HEK293 (cell line): ENCODE measurements at regions not wholly inside any gene's neighbourhood (a gene's known extent, or its start where the extent isn't known, plus 50 kb on each side); places are given as distances from the start of the nearest gene placed in this dataset.

Experiments used
- CTCF ChIA-PET: fragments of 350-600 bp; formaldehyde crosslinking; extraction: SDS; loops from one replicate; lab custom pipeline; 2021; ENCODE audit warnings: antibody characterized with exemption; lab: Yijun Ruan, JAX
- POLR2A ChIA-PET: fragments of 300-600 bp; formaldehyde crosslinking; extraction: SDS; loops from one replicate; lab custom pipeline; 2020; ENCODE audit warnings: antibody characterized with exemption, inconsistent platforms; lab: Yijun Ruan, JAX
- H3K27ac ChIP-seq: fragments of 200-500 bp; sonication (Bioruptor generic); 2 replicates; pipeline ENCODE4 v1.5.1; 2014; ENCODE audit warnings: low read depth, low read length, control low read depth, inconsistent platforms; ENCODE audit errors: extremely low read depth
- H3K36me3 ChIP-seq, 2 experiments: fragments of 200-500 bp in 1 of 2; sonication (Bioruptor generic) in 1 of 2; 1 replicate in 1 of 2; 2 replicates in 1 of 2; pipeline ENCODE4 v1.5.1; 2014 to 2017; ENCODE audit warnings: inconsistent platforms in 2 of 2, low read length in 2 of 2; ENCODE audit not compliant: control insufficient read depth in 2 of 2, insufficient read depth in 1 of 2
- H3K4me1 ChIP-seq: fragments of 200-500 bp; sonication (Bioruptor generic); 2 replicates; pipeline ENCODE4 v1.5.1; 2014; ENCODE audit warnings: mild to moderate bottlenecking, low read length, inconsistent platforms; ENCODE audit not compliant: control insufficient read depth, insufficient read depth
- H3K4me3 ChIP-seq: 2 replicates; pipeline ENCODE4 v1.5.1; 2011; ENCODE audit warnings: low read depth, mild to moderate bottlenecking, control low read depth, low read length, moderate library complexity
- H3K9me3 ChIP-seq: fragments of 200-500 bp; sonication (Bioruptor generic); 2 replicates; pipeline ENCODE4 v1.5.1; 2014; ENCODE audit warnings: low read depth, low read length, inconsistent platforms; ENCODE audit not compliant: control insufficient read depth, insufficient read depth
- GFI1B ChIP-seq: fragments of 450-650 bp; formaldehyde crosslinking; IDR thresholded peaks from 2 replicates; pipeline ENCODE4 v1.5.1; 2016; ENCODE audit warnings: missing biosample characterization, missing genetic modification characterization
- GLIS1 ChIP-seq: fragments of 450-650 bp; formaldehyde crosslinking; IDR thresholded peaks from 2 replicates; pipeline ENCODE4 v1.5.1; 2016; ENCODE audit warnings: missing biosample characterization, missing genetic modification characterization
- PRDM1 ChIP-seq: fragments of 450-650 bp; formaldehyde crosslinking; IDR thresholded peaks from 2 replicates; pipeline ENCODE4; 2016; ENCODE audit warnings: missing biosample characterization, missing genetic modification characterization
- PRDM10 ChIP-seq: fragments of 450-650 bp; formaldehyde crosslinking; IDR thresholded peaks from 2 replicates; pipeline ENCODE4 v1.5.1; 2016; ENCODE audit warnings: missing biosample characterization, missing genetic modification characterization
- PRDM4 ChIP-seq: fragments of 450-650 bp; formaldehyde crosslinking; IDR thresholded peaks from 2 replicates; pipeline ENCODE4 v1.5.1; 2017; ENCODE audit warnings: missing biosample characterization, missing genetic modification characterization
- ZFP3 ChIP-seq: fragments of 450-650 bp; formaldehyde crosslinking; IDR thresholded peaks from 2 replicates; pipeline ENCODE4 v1.5.1; 2016; ENCODE audit warnings: low read depth, missing biosample characterization, missing genetic modification characterization
- ZFP41 ChIP-seq: fragments of 450-650 bp; formaldehyde crosslinking; IDR thresholded peaks from 2 replicates; pipeline ENCODE4 v1.5.1; 2016; ENCODE audit warnings: missing biosample characterization, missing genetic modification characterization, borderline replicate concordance
- ZNF112 ChIP-seq: fragments of 450-650 bp; formaldehyde crosslinking; IDR thresholded peaks from 2 replicates; pipeline ENCODE4 v1.5.0; 2017; ENCODE audit warnings: missing biosample characterization, missing genetic modification characterization
- ZNF138 ChIP-seq: fragments of 450-650 bp; formaldehyde crosslinking; IDR thresholded peaks from 2 replicates; pipeline ENCODE4 v1.5.1; 2016; ENCODE audit warnings: missing biosample characterization, missing genetic modification characterization, borderline replicate concordance
- ZNF221 ChIP-seq: fragments of 450-650 bp; formaldehyde crosslinking; IDR thresholded peaks from 2 replicates; pipeline ENCODE4 v1.5.1; 2017; ENCODE audit warnings: missing biosample characterization, missing genetic modification characterization, borderline replicate concordance
- ZNF223 ChIP-seq: fragments of 450-650 bp; formaldehyde crosslinking; IDR thresholded peaks from 2 replicates; pipeline ENCODE4 v1.5.1; 2016; ENCODE audit warnings: missing biosample characterization, missing genetic modification characterization
- ZNF24 ChIP-seq: fragments of 450-650 bp; formaldehyde crosslinking; IDR thresholded peaks from 2 replicates; pipeline ENCODE4 v1.5.1; 2016; ENCODE audit warnings: missing biosample characterization, missing genetic modification characterization
- ZNF280C ChIP-seq: fragments of 450-650 bp; formaldehyde crosslinking; IDR thresholded peaks from 2 replicates; pipeline ENCODE4 v1.5.1; 2016; ENCODE audit warnings: missing biosample characterization, missing genetic modification characterization
- ZNF510 ChIP-seq: fragments of 450-650 bp; formaldehyde crosslinking; IDR thresholded peaks from 2 replicates; pipeline ENCODE4 v1.5.1; 2018; ENCODE audit warnings: mild to moderate bottlenecking, missing genetic modification characterization, missing biosample characterization; ENCODE audit not compliant: insufficient replicate concordance
- ZNF514 ChIP-seq: fragments of 450-650 bp; formaldehyde crosslinking; IDR thresholded peaks from 2 replicates; pipeline ENCODE4 v1.5.1; 2016; ENCODE audit warnings: missing biosample characterization, missing genetic modification characterization
- ZNF555 ChIP-seq: fragments of 450-650 bp; formaldehyde crosslinking; conservative IDR thresholded peaks from 2 replicates; pipeline ENCODE4 v1.5.1; 2017; ENCODE audit warnings: missing biosample characterization, mild to moderate bottlenecking, missing genetic modification characterization, inconsistent platforms
- ZNF645 ChIP-seq: fragments of 450-650 bp; formaldehyde crosslinking; IDR thresholded peaks from 2 replicates; pipeline ENCODE4; 2016; ENCODE audit warnings: missing biosample characterization, missing genetic modification characterization
- ZNF654 ChIP-seq: fragments of 450-650 bp; formaldehyde crosslinking; IDR thresholded peaks from 2 replicates; pipeline ENCODE4 v1.5.1; 2016; ENCODE audit warnings: low read depth, missing biosample characterization, missing genetic modification characterization
- ZNF768 ChIP-seq: fragments of 450-650 bp; formaldehyde crosslinking; IDR thresholded peaks from 2 replicates; pipeline ENCODE4 v1.5.1; 2018; ENCODE audit warnings: missing biosample characterization, mild to moderate bottlenecking, missing genetic modification characterization
- ZSCAN18 ChIP-seq: fragments of 450-650 bp; formaldehyde crosslinking; IDR thresholded peaks from 2 replicates; pipeline ENCODE4 v1.5.1; 2016; ENCODE audit warnings: missing biosample characterization, missing genetic modification characterization

- ChIA-PET CTCF (no interaction called here), POLR2A (no interaction called here)
- TF ChIP-seq ZNF768 (tag by site-specific recombination) = no peak
- Histone ChIP-seq H3K9me3 (no peaks in the 10 kb centered on the region), H3K27ac (no peak overlapping the region), H3K36me3 (no peaks in the 10 kb centered on the region), H3K4me1 (no peaks in the 10 kb centered on the region), H3K4me3 (no peak overlapping the region)
Observed at GRCh38 chr9:79962836-79963235, 391.1 kb downstream of the TLE4 start.

- TF ChIP-seq ZNF510 (tag by site-specific recombination) (no peak), ZNF221 (no peak), ZNF645 (tag by site-specific recombination) (no peak), ZNF280C (tag by site-specific recombination) (no peak), ZNF112 (tag by site-specific recombination) (no peak), ZNF24 (no peak), ZNF223 (tag by site-specific recombination) (no peak), GLIS1 (tag by site-specific recombination) (no peak), PRDM10 (tag by site-specific recombination) (no peak), ZNF138 (tag by site-specific recombination) (no peak), ZSCAN18 (tag by site-specific recombination) (no peak), PRDM4 (tag by site-specific recombination) (no peak), ZFP41 (tag by site-specific recombination) (no peak), ZNF514 (no peak), ZFP3 (tag by site-specific recombination) (no peak), ZNF654 (tag by site-specific recombination) (no peak), ZNF555 (tag by site-specific recombination) (no peak), GFI1B (tag by site-specific recombination) (no peak), PRDM1 (no peak)
- no peak overlapping the region for H3K4me3 ChIP-seq
- no peaks in the 10 kb centered on the region for H3K9me3 ChIP-seq
- ChIA-PET CTCF (no interaction called here), POLR2A (no interaction called here)
- no peaks in the 10 kb centered on the region for H3K4me1 ChIP-seq
- no peak overlapping the region for H3K27ac ChIP-seq
- H3K36me3 ChIP-seq = no peaks in the 10 kb centered on the region
Observed at GRCh38 chr9:79962150-79962549, 390.4 kb downstream of the TLE4 start.
